ENCODE measurements at regions not wholly inside any gene's neighbourhood (a gene's known extent, or its start where the extent isn't known, plus 50 kb on each side); places are given as distances from the start of the nearest gene placed in this dataset.

- TF ChIP-seq GATA3 (IDR thresholded peaks at IDR 0.05; ENCODE audit: low read depth, low read length) = no peak
- TF ChIP-seq GATA2 (IDR thresholded peaks at IDR 0.05; ENCODE audit: low read depth, low read length) = no peak
Measured at GRCh38 chr6:50935442-50935841, 116.8 kb downstream of the TFAP2B start.

Measured in SH-SY5Y (cell line).